Ishikawa (cell line): ENCODE measurements at regions not wholly inside any gene's neighbourhood (a gene's known extent, or its start where the extent isn't known, plus 50 kb on each side); places are given as distances from the start of the nearest gene placed in this dataset.

Experiments
- CREB1 ChIP-seq: IDR thresholded peaks from 2 replicates; pipeline ENCODE4 v1.6.1; 2012; ENCODE audit warnings: low read depth
- EGR1 ChIP-seq: IDR thresholded peaks from 2 replicates; pipeline ENCODE4 v1.6.1; 2012
- EP300 ChIP-seq: IDR thresholded peaks from 2 replicates; pipeline ENCODE4 v1.6.1; 2012; ENCODE audit warnings: borderline replicate concordance
- NFIC ChIP-seq: IDR thresholded peaks from 2 replicates; pipeline ENCODE4 v1.6.1; 2012
- YY1 ChIP-seq: IDR thresholded peaks from 2 replicates; pipeline ENCODE4 v1.6.1; 2012; ENCODE audit warnings: low read depth

- TF ChIP-seq NFIC (no peak), YY1 (no peak), CREB1 (no peak), EGR1 (no peak), EP300 (no peak)
Observed at GRCh38 chr22:48318173-48318572, 1509.5 kb downstream of the BRD1 start.
